HG03460 (cell line): ENCODE measurements at regions not wholly inside any gene's neighbourhood (a gene's known extent, or its start where the extent isn't known, plus 50 kb on each side); places are given as distances from the start of the nearest gene placed in this dataset.
"Not testable (repeated sequence)": the region's sequence is repeated elsewhere in the genome, so short reads cannot be mapped to it uniquely, and the experiment has no call there.

Source experiments
- ATAC-seq: cut with Tn5 transposase; IDR thresholded peaks from one replicate; pipeline ENCODE4 v1.9.1; 2021; ENCODE audit not compliant: unreplicated experiment

- ATAC-seq: no peak
Measured at GRCh38 chr21:23853796-23854379, 1753.4 kb downstream of the MRPL39 start.

DNA sequence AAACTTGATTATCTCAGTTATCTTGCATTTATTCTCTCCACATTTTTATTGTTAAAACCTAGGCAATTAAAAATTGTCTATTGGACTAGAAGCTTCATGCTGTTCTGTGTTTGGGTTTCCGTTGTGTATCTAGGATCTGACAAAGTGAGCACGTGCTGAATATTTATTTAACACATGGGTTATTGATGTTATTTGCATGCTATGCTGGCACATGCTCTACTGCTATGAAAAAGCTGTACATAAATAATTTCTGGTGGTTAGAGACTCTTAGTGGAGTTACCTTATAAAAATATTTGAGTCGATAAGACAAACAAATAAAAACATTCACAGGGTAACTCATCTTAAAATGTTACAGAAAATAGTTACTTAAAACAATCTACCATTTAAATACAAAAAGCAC, 1769.7 kb downstream of the MRPL39 start:
- no peak for ATAC-seq

GRCh38 chr21:23822760-23823159, 1784.5 kb downstream of the MRPL39 start:
- no peak for ATAC-seq

DNA sequence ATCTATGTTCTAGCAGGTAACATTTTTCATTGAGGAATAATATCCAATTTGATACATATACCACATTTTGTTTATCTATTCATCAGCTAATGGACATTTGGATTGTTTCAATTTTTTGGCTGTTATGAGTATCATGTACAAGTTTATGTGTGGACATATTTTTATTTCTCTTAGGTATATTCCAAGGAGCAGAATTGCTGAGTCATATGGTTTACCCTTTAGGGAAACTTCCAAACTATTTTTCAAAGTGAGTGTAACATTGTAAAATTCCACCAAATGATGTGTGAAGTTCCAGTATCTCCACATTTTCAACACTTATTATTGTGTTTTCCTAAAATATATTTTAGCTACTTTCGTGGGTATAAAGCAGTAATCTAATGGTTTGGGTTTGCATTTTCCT, 1789.9 kb downstream of the MRPL39 start:
- ATAC-seq: no peak

DNA sequence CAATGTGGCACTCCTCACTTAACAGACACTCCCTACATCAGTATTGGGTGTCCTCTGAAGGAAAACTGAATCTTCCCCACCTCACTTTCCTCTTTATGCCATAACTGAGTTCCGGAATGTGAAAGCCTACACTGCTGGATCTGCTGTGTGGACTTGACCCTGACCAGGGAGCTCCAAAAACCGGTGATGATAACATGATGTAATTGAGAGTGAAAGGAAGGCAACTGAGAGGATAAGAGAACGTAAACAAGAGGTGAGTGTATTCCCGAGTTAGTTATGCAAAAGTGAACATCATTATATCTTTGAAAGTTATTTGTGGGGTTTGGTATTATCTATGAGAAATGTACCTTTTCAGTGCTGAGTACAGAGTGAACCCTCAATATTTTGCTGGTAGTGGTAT, 1794.8 kb downstream of the MRPL39 start:
- ATAC-seq: no peak

DNA sequence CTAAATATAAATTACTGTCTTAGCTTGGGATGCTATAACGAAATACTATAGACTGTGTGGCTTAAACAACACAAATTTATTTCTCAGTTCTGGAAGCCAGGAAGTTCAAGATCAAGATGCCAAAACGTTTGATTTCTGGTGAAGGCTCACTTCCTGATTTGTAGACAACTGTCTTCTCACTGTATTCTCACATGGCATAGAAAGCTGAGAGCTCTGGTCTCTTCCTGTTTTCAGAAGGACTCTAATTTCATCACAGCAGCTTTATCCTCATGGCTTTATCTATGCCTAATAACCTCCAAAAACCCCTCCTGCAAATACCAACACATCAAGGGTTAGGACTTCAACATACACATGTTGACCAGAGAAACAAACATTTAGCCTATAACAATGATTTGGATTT, 1795.5 kb downstream of the MRPL39 start:
- ATAC-seq: no peak

- no peak for ATAC-seq
Measured at GRCh38 chr21:23809573-23809972, 1797.7 kb downstream of the MRPL39 start.

DNA sequence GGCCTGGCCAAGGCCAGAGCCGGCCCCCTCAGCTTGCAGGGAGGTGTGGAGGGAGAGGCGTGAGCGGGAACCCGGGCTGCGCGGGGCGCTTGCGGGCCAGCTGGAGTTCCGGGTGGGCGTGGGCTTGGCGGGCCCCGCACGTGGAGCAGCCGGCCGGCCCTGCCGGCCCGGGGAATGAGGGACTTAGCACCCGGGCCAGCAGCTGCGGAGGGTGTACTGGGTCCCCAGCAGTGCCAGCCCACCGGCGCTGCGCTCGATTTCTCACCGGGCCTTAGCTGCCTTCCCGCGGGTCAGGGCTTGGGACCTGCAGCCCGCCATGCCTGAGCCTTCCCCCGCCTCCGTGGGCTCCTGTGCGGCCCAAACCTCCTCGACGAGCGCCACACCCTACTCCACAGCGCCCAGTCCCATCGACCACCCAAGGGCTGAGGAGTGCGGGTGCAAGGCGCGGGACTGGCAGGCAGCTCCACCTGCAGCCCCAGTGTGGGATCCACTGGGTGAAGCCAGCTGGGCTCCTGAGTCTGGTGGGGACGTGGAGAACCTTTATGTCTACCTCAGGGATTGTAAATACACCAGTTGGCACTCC, 1800.2 kb downstream of the MRPL39 start:
- ATAC-seq: not testable (repeated sequence)

DNA sequence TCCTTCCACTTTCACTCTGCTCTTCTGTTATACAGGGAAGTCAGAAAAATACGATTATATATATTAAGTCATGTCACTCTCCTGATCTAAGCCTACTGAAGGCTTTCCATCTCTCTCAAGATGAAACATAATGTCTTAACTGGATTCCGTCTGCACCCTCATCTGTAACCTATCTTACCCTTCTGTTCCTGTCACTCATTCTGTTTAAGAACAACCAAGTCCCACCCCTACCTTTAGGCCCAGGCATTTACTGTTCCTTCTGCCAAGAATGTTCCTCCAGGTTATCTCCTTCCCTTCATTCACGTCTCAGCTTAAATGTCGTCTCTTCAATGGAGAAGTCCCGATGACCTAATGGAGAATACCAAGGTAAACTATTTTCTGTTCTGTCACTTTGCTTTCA, 1802.4 kb downstream of the MRPL39 start:
- no peak for ATAC-seq

GRCh38 chr21:23801292-23801691, 1806.0 kb downstream of the MRPL39 start:
- ATAC-seq: no peak

DNA sequence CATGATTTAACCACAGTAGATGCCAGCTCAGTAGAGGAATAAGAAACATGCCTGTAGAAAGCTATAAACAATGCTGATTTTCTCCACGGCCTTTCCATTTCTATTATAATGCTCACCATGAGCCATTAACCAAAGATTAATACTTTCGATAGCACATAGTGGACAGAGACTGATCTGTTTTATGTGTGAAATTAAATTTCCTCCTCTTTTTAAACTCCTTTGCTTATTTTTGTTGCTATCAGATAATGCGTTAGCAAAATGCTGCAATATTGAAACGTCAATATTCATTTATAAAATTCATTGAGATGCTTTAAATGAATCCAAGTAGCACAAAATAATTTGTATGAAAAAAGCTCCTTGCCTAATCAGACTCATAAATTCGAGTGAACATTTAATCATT, 1807.9 kb downstream of the MRPL39 start:
- no peak for ATAC-seq

GRCh38 chr21:23792300-23792699, 1815.0 kb downstream of the MRPL39 start:
- ATAC-seq: no peak

- ATAC-seq: no peak
Measured at GRCh38 chr21:23789864-23790263, 1817.4 kb downstream of the MRPL39 start.

DNA sequence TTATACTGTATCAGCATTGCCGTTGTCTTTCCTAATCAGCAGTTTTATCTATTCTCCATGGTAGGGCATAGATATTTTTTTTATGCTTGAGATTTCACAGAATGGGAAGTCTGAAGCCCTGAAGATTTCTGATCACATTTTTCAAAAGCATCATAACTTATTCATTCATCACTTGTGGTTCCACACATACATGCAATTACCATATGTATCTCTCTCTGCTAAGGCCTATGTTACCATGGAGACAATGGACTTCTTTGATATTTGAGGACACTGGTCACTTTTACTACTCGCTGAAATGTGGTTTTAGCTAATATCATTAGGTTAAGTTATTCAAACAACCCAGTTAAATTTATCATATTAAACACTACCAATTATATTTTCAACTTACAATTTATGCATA, 1827.0 kb downstream of the MRPL39 start:
- ATAC-seq: no peak

GRCh38 chr21:23743821-23744220, 1863.5 kb downstream of the MRPL39 start:
- ATAC-seq: no peak

DNA sequence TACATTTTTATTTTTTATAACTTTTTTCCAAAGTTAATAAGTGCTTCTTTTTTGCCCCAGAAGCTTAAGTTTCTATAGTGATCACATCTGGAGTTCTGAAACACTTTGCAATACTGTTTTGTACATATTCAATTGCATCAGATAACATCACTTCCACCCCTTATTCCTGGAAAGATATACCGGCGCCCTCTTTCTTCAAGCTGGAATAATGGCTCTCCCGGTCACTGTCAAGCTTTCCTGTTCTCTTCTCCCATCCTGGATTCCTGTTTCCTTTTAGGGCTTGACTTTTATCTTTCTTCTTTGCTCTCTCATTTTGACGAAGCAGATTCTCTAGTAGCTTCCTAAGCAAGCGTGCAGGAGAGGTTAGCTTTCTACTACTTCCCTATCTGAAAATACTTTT, 1866.8 kb downstream of the MRPL39 start:
- ATAC-seq: no peak

DNA sequence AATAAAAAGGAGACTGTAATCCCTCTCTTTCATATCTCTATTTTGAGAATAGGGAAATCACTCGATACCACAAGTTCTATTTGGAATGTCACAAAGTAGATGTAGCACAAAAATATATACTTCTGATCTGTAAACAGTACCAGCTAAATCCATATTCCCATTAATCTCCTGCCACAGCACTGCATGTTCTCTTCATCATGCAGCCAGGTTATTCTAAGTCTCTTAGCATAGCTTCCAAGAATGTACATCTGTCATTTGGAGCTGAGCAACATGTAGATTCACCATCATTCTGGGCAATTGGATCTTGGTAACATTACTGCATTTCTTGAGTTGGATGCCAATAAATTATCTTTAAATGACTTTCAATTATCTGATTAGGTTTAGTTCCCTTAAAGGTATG, 1874.5 kb downstream of the MRPL39 start:
- ATAC-seq: no peak

DNA sequence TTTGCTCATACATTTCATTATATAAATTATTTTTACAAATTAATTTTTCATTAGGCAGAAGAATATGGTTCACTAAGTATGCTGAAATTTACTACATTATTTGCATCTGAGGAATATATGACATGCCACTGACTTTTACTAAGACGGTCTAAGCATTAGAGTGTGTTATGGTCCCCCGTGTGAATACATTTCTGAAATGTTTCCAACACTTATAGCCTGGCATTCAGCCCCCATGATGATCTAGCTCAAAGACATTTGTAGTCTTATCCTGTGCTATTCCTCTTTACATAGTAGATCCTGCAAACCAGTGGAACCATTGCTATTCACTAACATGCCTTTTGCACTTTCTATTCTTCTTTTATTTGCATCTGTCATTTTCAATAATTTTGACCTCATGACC, 1878.0 kb downstream of the MRPL39 start:
- ATAC-seq: no peak

DNA sequence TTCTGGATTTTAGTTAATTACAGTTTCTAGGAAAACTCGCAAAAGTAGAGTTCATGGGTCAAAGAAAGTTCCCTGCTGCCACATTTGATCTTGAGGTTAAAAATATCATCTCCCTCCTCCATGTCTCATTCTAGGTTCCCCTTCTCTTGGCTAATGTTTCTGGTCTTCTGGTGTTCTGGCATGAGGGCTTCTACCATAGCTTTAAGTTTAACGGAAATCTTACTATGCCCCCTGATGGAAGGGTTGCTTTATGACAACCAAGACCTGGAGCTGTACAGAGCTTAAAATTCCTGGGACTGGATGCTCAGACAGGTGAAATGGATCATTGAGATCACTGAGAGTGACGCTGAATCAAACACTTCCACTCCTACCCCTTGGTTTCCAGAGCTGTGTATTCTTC, 1881.7 kb downstream of the MRPL39 start:
- ATAC-seq: no peak

- ATAC-seq: no peak
Measured at GRCh38 chr21:23718446-23719285, 1888.6 kb downstream of the MRPL39 start.

- no peak for ATAC-seq
Measured at GRCh38 chr21:23712166-23712565, 1895.1 kb downstream of the MRPL39 start.

GRCh38 chr21:23706431-23706830, 1900.8 kb downstream of the MRPL39 start:
- ATAC-seq: no peak
